K562 (cell line): ENCODE measurements at regions not wholly inside any gene's neighbourhood (a gene's known extent, or its start where the extent isn't known, plus 50 kb on each side); places are given as distances from the start of the nearest gene placed in this dataset.

Experiments
- ARID2 ChIP-seq: fragments of 450-650 bp; IDR thresholded peaks from 2 replicates; pipeline ENCODE4 v1.6.1; 2017; ENCODE audit warnings: antibody characterized with exemption, mild to moderate bottlenecking
- CCAR2 ChIP-seq: fragments of 200-400 bp; formaldehyde crosslinking; IDR thresholded peaks from 2 replicates; pipeline ENCODE4 v1.6.1; 2017; ENCODE audit warnings: mild to moderate bottlenecking, low read depth, low read length
- DIDO1 ChIP-seq: fragments of 450-650 bp; IDR thresholded peaks from 2 replicates; pipeline ENCODE4 v1.6.1; 2016; ENCODE audit warnings: low read depth, missing biosample characterization, missing genetic modification characterization
- KDM2B ChIP-seq: fragments of 250-450 bp; sonication (Bioruptor Pico); IDR thresholded peaks from 2 replicates; pipeline ENCODE4 v1.8.0; 2021; ENCODE audit warnings: mild to moderate bottlenecking, moderate library complexity
- KLF6 ChIP-seq: fragments of 250-450 bp; sonication (Bioruptor Pico); IDR thresholded peaks from 2 replicates; pipeline ENCODE4 v1.4.0; 2020; ENCODE audit warnings: mild to moderate bottlenecking, moderate library complexity, borderline replicate concordance
- MBD2 ChIP-seq: sonication (generic); IDR thresholded peaks from 2 replicates; pipeline ENCODE4 v1.6.1; 2016; ENCODE audit warnings: low read depth, borderline replicate concordance
- MEIS2 ChIP-seq: fragments of 450-650 bp; IDR thresholded peaks from 2 replicates; pipeline ENCODE4 v1.6.1; 2014; ENCODE audit warnings: mild to moderate bottlenecking; ENCODE audit not compliant: partially characterized antibody
- NFRKB ChIP-seq: fragments of 450-650 bp; IDR thresholded peaks from 2 replicates; pipeline ENCODE4 v1.6.1; 2016; ENCODE audit warnings: low read depth
- PCBP1 ChIP-seq: fragments of 200-400 bp; formaldehyde crosslinking; IDR thresholded peaks from 2 replicates; pipeline ENCODE4 v1.6.1; 2018; ENCODE audit warnings: mild to moderate bottlenecking, low read depth, low read length; ENCODE audit not compliant: poor library complexity, severe bottlenecking
- TCF7L2 ChIP-seq: fragments of 150-350 bp; IDR thresholded peaks from 2 replicates; pipeline ENCODE4 v1.6.1; 2016; ENCODE audit warnings: low read depth, mild to moderate bottlenecking, low read length, moderate library complexity
- ZEB2 ChIP-seq: fragments of 450-650 bp; IDR thresholded peaks from 2 replicates; pipeline ENCODE4 v1.6.1; 2016
- ZNF764 ChIP-seq: fragments of 250-450 bp; sonication (Bioruptor Pico); IDR thresholded peaks from 2 replicates; pipeline ENCODE4 v1.4.0; 2020; ENCODE audit warnings: low read depth, mild to moderate bottlenecking, moderate library complexity
- ZNF77 ChIP-seq: fragments of 250-450 bp; sonication (Bioruptor Pico); IDR thresholded peaks from 2 replicates; pipeline ENCODE4 v1.5.0; 2020
- ZZZ3 ChIP-seq: fragments of 450-650 bp; IDR thresholded peaks from 2 replicates; pipeline ENCODE4 v1.6.1; 2016; ENCODE audit warnings: antibody characterized with exemption, mild to moderate bottlenecking, moderate library complexity
- TF ChIP-seq, protein P1 (sequence below), 2 experiments: fragments of 450-650 bp; formaldehyde crosslinking in 1 of 2; IDR thresholded peaks; 2 replicates each; pipeline versions ENCODE4 v1.4.0 to v1.6.1; 2014 to 2020; ENCODE audit warnings: mild to moderate bottlenecking in 2 of 2, borderline replicate concordance in 1 of 2, low read depth in 1 of 2
- TF ChIP-seq, protein P2 (sequence below): fragments of 450-650 bp; formaldehyde crosslinking; IDR thresholded peaks from 2 replicates; pipeline ENCODE4 v1.4.0; 2020; ENCODE audit warnings: mild to moderate bottlenecking, moderate library complexity
- TF ChIP-seq, protein P3 (sequence below): fragments of 450-650 bp; IDR thresholded peaks from 2 replicates; pipeline ENCODE4 v1.6.1; 2016; ENCODE audit warnings: missing biosample characterization, missing genetic modification characterization
- TF ChIP-seq, protein P4 (sequence below): IDR thresholded peaks from 2 replicates; pipeline ENCODE4 v1.6.1; 2016; ENCODE audit warnings: missing genetic modification characterization, missing compliant biosample characterization

DNA sequence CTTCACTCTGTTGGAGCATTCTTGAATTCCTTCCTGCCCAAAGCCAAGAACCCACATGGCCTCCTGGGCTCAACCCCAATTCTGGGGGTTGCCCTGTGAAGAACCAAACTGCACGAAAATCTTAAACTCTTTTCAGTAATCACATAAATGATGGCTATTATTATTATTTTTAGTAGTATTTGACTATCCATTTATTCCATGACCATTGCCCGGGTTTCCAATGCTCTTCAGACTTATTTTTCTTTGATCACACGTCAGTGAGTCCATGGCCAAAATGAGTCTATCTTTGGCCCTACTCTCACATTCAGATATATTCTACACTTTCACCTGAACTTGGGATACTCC is 185.9 kb downstream of the AVL9 start (continued):
- TF ChIP-seq, protein P1, sequence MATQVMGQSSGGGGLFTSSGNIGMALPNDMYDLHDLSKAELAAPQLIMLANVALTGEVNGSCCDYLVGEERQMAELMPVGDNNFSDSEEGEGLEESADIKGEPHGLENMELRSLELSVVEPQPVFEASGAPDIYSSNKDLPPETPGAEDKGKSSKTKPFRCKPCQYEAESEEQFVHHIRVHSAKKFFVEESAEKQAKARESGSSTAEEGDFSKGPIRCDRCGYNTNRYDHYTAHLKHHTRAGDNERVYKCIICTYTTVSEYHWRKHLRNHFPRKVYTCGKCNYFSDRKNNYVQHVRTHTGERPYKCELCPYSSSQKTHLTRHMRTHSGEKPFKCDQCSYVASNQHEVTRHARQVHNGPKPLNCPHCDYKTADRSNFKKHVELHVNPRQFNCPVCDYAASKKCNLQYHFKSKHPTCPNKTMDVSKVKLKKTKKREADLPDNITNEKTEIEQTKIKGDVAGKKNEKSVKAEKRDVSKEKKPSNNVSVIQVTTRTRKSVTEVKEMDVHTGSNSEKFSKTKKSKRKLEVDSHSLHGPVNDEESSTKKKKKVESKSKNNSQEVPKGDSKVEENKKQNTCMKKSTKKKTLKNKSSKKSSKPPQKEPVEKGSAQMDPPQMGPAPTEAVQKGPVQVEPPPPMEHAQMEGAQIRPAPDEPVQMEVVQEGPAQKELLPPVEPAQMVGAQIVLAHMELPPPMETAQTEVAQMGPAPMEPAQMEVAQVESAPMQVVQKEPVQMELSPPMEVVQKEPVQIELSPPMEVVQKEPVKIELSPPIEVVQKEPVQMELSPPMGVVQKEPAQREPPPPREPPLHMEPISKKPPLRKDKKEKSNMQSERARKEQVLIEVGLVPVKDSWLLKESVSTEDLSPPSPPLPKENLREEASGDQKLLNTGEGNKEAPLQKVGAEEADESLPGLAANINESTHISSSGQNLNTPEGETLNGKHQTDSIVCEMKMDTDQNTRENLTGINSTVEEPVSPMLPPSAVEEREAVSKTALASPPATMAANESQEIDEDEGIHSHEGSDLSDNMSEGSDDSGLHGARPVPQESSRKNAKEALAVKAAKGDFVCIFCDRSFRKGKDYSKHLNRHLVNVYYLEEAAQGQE (IDR thresholded peaks at IDR 0.05; ENCODE audit: borderline replicate concordance): no peak
- TF ChIP-seq, protein P1 (CRISPR knock-in tag; IDR thresholded peaks at IDR 0.05; ENCODE audit: low read depth): no peak
- TF ChIP-seq ARID2 (no peak), MEIS2 (no peak), ZZZ3 (no peak), CCAR2 (no peak), ZNF77 (CRISPR knock-in tag) (no peak), MBD2 (no peak), ZNF764 (no peak), PCBP1 (no peak), TCF7L2 (no peak), ZEB2 (no peak), KLF6 (CRISPR knock-in tag) (no peak), NFRKB (no peak), DIDO1 (tag) (no peak), KDM2B (CRISPR knock-in tag) (no peak)
- TF ChIP-seq, protein P2, sequence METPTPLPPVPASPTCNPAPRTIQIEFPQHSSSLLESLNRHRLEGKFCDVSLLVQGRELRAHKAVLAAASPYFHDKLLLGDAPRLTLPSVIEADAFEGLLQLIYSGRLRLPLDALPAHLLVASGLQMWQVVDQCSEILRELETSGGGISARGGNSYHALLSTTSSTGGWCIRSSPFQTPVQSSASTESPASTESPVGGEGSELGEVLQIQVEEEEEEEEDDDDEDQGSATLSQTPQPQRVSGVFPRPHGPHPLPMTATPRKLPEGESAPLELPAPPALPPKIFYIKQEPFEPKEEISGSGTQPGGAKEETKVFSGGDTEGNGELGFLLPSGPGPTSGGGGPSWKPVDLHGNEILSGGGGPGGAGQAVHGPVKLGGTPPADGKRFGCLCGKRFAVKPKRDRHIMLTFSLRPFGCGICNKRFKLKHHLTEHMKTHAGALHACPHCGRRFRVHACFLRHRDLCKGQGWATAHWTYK: peak; percentile 36; the same call in 1 of the 2 replicates
- TF ChIP-seq, protein P3, sequence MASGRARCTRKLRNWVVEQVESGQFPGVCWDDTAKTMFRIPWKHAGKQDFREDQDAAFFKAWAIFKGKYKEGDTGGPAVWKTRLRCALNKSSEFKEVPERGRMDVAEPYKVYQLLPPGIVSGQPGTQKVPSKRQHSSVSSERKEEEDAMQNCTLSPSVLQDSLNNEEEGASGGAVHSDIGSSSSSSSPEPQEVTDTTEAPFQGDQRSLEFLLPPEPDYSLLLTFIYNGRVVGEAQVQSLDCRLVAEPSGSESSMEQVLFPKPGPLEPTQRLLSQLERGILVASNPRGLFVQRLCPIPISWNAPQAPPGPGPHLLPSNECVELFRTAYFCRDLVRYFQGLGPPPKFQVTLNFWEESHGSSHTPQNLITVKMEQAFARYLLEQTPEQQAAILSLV (tag): peak; percentile 43; the same call in 1 of the 2 replicates
- TF ChIP-seq, protein P4, sequence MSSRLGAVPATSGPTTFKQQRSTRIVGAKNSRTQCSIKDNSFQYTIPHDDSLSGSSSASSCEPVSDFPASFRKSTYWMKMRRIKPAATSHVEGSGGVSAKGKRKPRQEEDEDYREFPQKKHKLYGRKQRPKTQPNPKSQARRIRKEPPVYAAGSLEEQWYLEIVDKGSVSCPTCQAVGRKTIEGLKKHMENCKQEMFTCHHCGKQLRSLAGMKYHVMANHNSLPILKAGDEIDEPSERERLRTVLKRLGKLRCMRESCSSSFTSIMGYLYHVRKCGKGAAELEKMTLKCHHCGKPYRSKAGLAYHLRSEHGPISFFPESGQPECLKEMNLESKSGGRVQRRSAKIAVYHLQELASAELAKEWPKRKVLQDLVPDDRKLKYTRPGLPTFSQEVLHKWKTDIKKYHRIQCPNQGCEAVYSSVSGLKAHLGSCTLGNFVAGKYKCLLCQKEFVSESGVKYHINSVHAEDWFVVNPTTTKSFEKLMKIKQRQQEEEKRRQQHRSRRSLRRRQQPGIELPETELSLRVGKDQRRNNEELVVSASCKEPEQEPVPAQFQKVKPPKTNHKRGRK (tag): no peak
